ENCODE measurements at regions not wholly inside any gene's neighbourhood (a gene's known extent, or its start where the extent isn't known, plus 50 kb on each side); places are given as distances from the start of the nearest gene placed in this dataset.

DNA sequence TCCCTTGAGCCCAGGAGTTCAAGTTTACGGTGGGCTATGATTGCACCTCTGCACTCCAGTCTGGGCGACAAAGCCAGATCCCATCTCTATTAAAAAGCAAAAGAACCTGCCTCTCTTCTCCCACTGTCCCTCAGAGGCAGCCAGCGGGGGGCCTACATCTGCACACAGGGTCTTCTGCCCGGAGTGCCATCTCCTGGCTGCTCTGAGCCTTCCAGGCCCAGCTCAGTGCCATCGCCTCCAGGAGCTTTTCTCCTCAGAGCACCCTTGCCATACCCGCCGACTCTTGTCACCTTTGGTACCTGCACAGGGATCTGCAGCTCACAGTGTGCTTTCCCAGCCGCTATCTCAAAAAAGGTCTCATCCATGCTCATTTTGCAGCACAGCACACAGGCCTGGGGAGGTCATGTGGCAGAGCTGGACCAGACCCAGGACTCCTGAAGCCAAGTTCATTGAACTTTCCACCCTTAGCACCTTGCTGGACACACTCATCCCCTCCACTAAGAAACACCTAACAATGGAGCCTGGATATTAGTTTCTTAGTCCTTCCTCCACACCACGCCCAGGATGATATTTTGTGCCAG is 186.3 kb downstream of the HAUS1 start:
- in situ Hi-C loops (cut with MboI; ENCODE audit: low sequenced_read_pairs) = no loop called here

- in situ Hi-C loops (cut with MboI; ENCODE audit: low sequenced_read_pairs) = no loop called here
These were observed 187.0 kb downstream of the HAUS1 start for GRCh38 chr18:46291149-46291548.

DNA sequence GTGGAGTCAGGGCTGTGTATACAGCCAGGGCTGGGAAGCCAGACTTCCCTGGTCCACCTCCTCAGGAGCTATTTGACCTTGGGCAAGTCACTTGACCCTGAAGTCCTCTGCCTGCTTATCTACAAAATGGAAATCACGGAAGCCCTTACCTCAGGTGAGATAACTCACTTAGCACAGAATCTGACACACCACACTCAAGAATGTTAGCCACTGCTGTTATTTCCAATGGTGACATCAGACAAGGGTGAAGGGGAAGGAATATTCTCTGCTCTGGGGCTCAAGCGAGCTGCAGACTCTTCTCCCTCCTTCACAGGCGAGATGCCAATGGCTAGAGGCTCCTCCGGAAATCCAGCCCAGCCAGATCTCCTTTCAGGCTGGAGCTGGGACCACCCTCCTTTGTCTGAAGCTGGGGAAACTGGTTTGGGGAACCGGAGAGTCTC is 189.6 kb downstream of the HAUS1 start:
- in situ Hi-C loops (cut with MboI; ENCODE audit: low sequenced_read_pairs) = no loop called here

GRCh38 chr18:46294318-46294717 is 190.1 kb downstream of the HAUS1 start:
- in situ Hi-C loops (cut with MboI; ENCODE audit: low sequenced_read_pairs) = no loop called here

DNA sequence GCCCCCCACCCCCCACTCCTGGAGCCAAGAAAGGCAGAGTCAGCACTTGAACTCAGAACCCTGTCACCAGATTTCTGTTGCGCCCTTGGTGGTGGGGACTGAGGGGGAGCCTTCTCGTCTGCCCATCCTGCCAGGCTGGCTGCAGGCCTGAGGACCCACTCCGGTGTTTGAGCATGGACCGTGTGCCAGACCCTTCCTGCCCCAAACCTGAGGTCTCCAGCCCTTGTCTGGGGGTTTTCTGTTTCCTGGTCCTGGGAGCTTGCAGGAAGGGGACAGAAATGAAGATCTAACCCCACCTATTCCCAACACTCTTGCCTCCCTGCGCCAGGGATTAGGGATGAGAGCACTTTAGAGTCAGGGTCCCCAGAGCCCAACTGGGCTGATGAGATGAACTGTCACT is 190.6 kb downstream of the HAUS1 start:
- in situ Hi-C loops (cut with MboI; ENCODE audit: low sequenced_read_pairs) = no loop called here

GRCh38 chr18:46295416-46295815 is 191.2 kb downstream of the HAUS1 start:
- in situ Hi-C loops (cut with MboI; ENCODE audit: low sequenced_read_pairs) = no loop called here

GRCh38 chr18:46296656-46297055 is 192.5 kb downstream of the HAUS1 start:
- in situ Hi-C loops (cut with MboI; ENCODE audit: low sequenced_read_pairs) = no loop called here

- in situ Hi-C loops (cut with MboI; ENCODE audit: low sequenced_read_pairs) = no loop called here
These were observed 192.9 kb downstream of the HAUS1 start for GRCh38 chr18:46297124-46297523.

DNA sequence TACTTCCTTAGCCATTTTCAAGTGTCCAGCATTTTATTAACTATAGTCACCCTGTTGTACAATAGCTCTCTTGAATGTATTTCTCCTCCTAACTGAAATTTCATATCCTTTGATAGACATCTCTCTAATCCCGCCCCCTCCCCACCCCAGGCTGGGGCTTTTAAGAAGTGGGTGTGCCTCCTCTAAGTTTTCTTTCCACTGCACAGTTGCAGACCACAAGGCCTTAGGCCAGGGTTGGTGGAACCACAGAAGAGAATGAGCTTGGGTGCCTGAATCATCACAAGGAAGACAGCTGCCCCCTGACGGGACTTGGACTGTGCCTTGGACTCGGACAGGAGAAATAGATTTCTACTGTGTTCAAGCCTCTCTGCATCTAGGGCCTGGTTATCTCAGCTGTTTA is 193.4 kb downstream of the HAUS1 start:
- in situ Hi-C loops (cut with MboI; ENCODE audit: low sequenced_read_pairs) = no loop called here

DNA sequence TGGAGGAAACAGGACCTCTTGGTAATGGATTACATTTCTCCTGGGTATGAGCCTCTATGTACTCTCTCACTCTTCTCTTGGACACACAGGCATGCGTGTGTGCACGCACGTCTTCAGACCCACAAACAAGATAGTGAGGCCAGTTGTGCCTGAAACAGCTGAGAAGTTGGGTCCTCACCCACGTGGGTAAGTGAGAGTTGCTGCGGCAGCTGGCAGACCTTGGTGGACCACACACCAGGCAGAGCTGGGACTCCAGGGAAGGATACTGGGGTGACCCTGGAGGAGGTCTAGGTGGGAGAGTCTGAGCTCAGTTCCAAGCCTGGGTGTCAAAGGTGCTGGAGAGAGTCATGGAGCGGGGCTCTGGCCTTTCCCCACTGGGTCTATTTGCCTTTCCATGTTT is 194.3 kb downstream of the HAUS1 start:
- in situ Hi-C loops (cut with MboI; ENCODE audit: low sequenced_read_pairs) = no loop called here

- in situ Hi-C loops (cut with MboI; ENCODE audit: low sequenced_read_pairs) = no loop called here
These were observed 195.4 kb downstream of the HAUS1 start for GRCh38 chr18:46299465-46300008.

GRCh38 chr18:46301081-46301480 is 196.9 kb downstream of the HAUS1 start:
- in situ Hi-C loops (cut with MboI; ENCODE audit: low sequenced_read_pairs) = no loop called here

GRCh38 chr18:46301571-46301970 is 197.4 kb downstream of the HAUS1 start:
- in situ Hi-C loops (cut with MboI; ENCODE audit: low sequenced_read_pairs) = no loop called here

DNA sequence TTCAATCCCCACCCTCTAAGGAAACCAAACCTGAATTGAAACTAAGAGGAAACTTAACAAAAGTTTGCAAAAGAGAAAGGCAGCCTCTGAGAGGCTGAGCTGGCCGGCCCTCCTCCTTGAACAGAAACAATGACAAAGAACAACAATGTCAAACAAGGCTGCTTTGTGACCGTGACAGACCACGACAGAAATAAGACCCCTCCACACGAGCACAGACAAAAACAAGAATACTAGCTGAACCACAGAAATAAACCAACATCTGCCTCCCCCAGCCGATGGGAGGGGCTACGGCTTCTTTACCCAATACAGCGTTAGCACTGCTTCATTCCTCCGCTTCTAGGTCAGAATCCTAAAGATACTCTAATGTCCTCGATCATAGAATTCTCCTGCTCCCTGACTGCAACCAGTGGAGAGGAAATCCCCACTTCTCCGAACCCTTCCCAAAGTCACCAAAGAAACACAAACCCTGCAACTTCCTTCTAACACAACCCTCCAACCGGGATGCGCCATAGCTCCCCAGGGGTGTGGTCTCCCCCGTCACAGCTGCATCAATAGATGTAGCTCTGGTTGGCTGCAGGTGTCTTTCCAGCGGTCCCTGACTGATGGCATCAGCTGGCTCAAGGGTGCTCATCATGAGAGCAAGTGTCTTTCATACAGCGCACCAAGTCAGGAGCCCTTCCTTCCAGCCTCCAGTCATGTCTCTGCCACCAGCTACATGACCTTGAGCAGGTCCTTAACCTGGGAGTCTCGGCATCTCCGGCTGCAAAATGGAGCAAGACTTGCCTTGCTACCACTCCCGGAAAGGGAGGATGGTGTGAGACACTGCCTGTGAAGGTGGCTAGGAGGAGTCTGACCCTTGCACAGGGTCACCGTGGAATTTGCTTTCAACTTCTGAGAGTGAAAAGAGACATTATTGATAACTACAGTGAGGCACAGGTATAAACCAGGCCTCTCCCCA is 198.6 kb downstream of the HAUS1 start:
- in situ Hi-C loops (cut with MboI; ENCODE audit: low sequenced_read_pairs) = no loop called here

DNA sequence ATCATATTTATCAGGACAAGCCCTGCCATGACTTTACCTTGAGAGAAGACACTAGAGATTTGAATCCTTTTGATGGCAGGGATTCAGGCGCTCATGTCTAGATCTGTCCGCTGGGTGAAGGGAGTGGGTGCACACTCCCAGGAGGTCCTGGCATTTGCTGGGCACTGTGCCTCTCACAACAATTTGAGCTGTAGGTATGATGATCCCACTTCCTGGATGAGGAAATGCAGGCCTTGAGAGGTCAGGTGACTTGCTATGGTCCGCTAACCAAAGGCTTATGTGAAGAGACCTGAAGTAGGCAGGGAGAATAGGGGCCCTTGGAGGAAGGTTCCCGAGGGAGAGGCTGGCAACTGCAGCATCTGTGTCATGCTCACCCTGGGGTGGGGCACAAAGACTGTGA is 206.1 kb downstream of the HAUS1 start:
- in situ Hi-C loops (cut with MboI; ENCODE audit: low sequenced_read_pairs) = no loop called here

GRCh38 chr18:46310675-46311345 is 206.6 kb downstream of the HAUS1 start:
- in situ Hi-C loops (cut with MboI; ENCODE audit: low sequenced_read_pairs) = no loop called here

DNA sequence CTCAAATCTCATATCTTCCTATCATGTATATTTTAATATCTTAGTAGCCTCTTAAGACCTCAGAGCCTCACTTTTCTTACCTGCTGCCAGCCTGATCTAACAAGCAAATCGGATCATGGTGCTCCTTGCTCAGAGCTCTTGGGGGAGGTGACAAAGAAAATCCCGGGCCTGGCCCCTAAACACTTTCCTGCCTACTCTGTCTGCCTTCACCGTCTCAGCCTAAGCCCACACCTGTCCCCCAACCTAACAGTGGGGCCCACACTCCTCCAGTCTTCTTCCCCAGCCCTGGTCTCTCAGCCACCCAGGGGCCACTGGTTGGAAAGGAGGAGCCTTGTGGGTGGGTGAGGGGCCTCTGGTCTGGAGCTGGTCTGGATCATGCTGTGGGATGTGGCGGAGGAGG is 207.3 kb downstream of the HAUS1 start:
- in situ Hi-C loops (cut with MboI; ENCODE audit: low sequenced_read_pairs) = no loop called here

DNA sequence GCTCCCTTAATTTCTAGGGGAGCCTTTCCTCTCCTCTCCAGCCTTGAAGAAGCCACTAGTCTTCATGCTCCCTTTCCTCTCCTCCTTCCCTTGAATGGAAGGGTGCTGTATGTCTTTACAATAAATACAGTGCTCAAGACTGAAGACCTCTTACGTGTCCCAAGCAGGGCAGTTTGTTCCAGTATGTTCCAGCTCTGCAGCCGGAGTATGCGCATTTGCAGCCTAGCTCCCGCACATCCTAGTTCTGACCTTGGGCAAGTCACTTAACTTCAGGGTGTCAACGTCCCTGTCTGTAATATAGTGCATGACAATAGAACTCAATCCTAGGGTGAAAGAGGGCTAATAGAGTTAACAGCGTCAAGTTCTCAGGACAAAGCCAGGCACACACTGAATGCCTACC is 208.0 kb downstream of the HAUS1 start:
- in situ Hi-C loops (cut with MboI; ENCODE audit: low sequenced_read_pairs) = no loop called here

DNA sequence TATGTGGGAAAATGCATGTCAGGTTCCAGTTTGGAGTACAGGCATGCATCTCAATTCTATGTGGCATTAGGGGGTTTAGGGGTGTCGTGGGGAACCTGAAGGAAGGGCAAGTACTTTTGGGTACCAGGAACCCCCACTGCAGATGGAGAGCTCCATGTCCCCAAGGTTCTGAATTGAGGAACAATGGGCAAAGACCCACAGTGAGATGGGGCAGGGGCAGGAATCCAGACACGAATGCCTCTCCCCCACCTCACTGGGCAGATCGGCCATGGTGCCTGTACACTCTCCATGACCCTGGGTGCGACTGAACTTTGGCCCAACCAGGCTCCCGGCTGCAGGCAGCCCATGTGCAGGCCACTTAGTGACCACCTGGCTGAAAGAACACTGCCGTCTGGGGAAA is 209.3 kb downstream of the HAUS1 start:
- in situ Hi-C loops (cut with MboI; ENCODE audit: low sequenced_read_pairs) = no loop called here

DNA sequence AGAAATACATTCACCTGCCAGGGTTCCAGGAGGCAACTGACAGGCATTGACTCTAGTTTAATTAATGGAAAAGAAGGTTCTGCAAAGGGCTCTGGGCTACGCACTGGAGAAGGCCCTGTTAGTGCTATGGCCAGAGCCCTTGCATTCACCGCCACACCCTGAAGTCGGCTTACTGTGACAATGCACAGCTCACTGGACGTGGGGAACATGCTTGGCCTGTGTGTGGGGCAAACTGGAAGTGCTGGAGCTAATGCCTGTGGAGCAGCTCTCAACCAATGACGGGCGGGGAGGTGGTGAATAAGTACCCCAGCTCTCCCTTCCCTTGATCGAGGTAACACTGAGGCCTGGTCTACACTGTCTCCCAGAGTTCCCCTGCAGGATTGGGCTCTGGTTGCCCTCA is 209.8 kb downstream of the HAUS1 start:
- in situ Hi-C loops (cut with MboI; ENCODE audit: low sequenced_read_pairs) = no loop called here

DNA sequence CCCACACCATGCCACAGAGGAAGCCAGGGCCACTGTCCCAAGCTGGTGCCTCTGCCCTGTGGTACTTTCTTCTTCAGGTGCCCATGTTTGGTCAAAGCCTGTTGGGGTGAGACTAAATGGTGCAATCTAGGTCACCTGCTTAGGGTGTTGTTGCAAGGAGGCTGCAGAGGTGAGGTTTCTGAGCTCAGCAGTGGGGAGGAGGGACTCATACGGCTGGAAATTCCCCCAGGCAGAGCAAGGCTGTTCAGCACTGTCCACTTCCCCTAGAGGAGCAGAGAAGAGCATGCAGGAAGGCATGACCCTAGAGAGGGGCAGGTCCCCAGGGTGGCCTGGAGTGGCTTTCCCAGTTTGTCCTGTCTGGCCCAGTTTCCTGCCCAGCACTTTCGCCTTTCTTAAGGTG is 211.0 kb downstream of the HAUS1 start:
- in situ Hi-C loops (cut with MboI; ENCODE audit: low sequenced_read_pairs) = no loop called here

DNA sequence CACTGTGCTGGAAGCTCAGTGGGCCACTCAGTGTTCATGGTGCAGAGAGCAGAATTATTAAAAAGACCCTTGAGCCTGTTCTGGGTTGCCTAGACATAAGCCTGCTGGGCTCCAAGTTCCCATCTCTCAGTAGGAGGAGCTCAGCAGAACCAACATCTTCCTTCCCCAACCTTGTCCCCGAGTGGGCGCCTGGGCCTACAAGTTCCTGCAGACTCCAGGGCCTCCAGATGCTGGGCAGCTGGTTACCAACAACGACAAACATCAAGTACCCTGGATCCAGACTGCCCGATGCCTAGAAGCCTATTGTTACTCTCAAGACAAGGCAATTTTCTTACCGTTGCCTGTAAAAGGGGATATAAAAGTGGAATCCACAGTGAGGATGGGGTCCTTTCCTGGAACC is 214.2 kb downstream of the HAUS1 start:
- in situ Hi-C loops (cut with MboI; ENCODE audit: low sequenced_read_pairs) = no loop called here

Measured in HL-60/S4 (cell line).